Spleen (tissue), 7 donors: ENCODE measurements at regions not wholly inside any gene's neighbourhood (a gene's known extent, or its start where the extent isn't known, plus 50 kb on each side); places are given as distances from the start of the nearest gene placed in this dataset.

Source experiments
- CTCF ChIP-seq, 11 experiments: fragments of 200-600 bp in 7 of 11; fragments of 450-650 bp in 4 of 11; sonication (generic) in 4 of 11; IDR thresholded peaks in 8 of 11; conservative IDR thresholded peaks in 3 of 11; 1 replicate in 7 of 11; 2 replicates in 4 of 11; pipeline versions ENCODE4 v1.4.0 to v1.8.0; 2016 to 2021; ENCODE audit warnings: antibody characterized with exemption in 11 of 11, inconsistent platforms in 4 of 11, mild to moderate bottlenecking in 1 of 11
- POLR2AphosphoS5 ChIP-seq, 3 donors: sonication (generic); formaldehyde crosslinking; IDR thresholded peaks; one replicate each; pipeline ENCODE4 v1.5.1; 2017; ENCODE audit warnings: antibody characterized with exemption in 3 of 3
- donor health status: DM: no; HTN: no; CAD: no; lungs with moderate emphysema.
- donor health status: DM: no; HTN: no; CAD: no.
- donor health status: DM: no; HTN: no; CAD: no.

- TF ChIP-seq POLR2AphosphoS5 (IDR thresholded peaks at IDR 0.05) (no peak), CTCF (IDR thresholded peaks at IDR 0.05 in 8 of 11, conservative IDR thresholded peaks at IDR 0.05 in 3 of 11) (no peak)
These were observed 53.7 kb upstream of the METRNL start for GRCh38 chr17:83025636-83026280.
